IMR-90 (cell line): ENCODE measurements at regions not wholly inside any gene's neighbourhood (a gene's known extent, or its start where the extent isn't known, plus 50 kb on each side); places are given as distances from the start of the nearest gene placed in this dataset.

ENCODE experiments used
- ATAC-seq: fragments of 200-7000 bp; cut with Tn5 transposase; 2 replicates; pipeline ENCODE4 v1.9.1; 2020; ENCODE audit warnings: low read depth, mild to moderate bottlenecking, moderate library complexity
- BruUV-seq: library from RNA; stranded (reverse); fragments of 400-500 nt; replicated peaks from 2 replicates; lab custom pipeline; 2021; lab: Mats Ljungman, UMichigan
- CTCF ChIA-PET: fragments of 300-600 bp; formaldehyde crosslinking; extraction: SDS; loops from one replicate; lab custom pipeline; 2021; ENCODE audit warnings: antibody characterized with exemption; lab: Yijun Ruan, JAX
- POLR2A ChIA-PET: fragments of 300-600 bp; sonication (Branson Sonifier 250); formaldehyde crosslinking; loops from one replicate; lab custom pipeline; 2022; ENCODE audit warnings: antibody characterized with exemption; ENCODE audit not compliant: unreplicated experiment; lab: Charles Lee
- DNase-seq: peaks from one replicate; pipeline ENCODE4 v3.0.0; 2013
- H2AFZ ChIP-seq: replicated peaks from 2 replicates; pipeline ENCODE3; 2013; ENCODE audit warnings: low read length, mild to moderate bottlenecking; ENCODE audit not compliant: poor library complexity
- H2AK5ac ChIP-seq: 2 replicates; pipeline ENCODE4 v1.6.1; 2013; ENCODE audit warnings: low read depth, low read length, inconsistent platforms
- H2AK9ac ChIP-seq: replicated peaks from 2 replicates; pipeline ENCODE3; 2013; ENCODE audit warnings: mild to moderate bottlenecking, low read depth, low read length, moderate library complexity; ENCODE audit not compliant: poor library complexity
- H2BK120ac ChIP-seq: 2 replicates; pipeline ENCODE4 v1.6.1; 2013; ENCODE audit warnings: low read depth, low read length, inconsistent platforms
- H2BK15ac ChIP-seq: 3 replicates; pipeline ENCODE4 v1.6.1; 2013; ENCODE audit warnings: low read depth, low read length, inconsistent platforms
- H2BK20ac ChIP-seq: 2 replicates; pipeline ENCODE4 v1.6.1; 2013; ENCODE audit warnings: low read depth, mild to moderate bottlenecking, inconsistent platforms, low read length, moderate library complexity
- H2BK5ac ChIP-seq: 2 replicates; pipeline ENCODE4 v1.6.1; 2013; ENCODE audit warnings: mild to moderate bottlenecking, low read depth, low read length, inconsistent platforms; ENCODE audit not compliant: poor library complexity, severe bottlenecking
- H3K14ac ChIP-seq: replicated peaks from 2 replicates; pipeline ENCODE4 v1.6.1; 2013; ENCODE audit warnings: low read depth, low read length, inconsistent platforms
- H3K18ac ChIP-seq: 2 replicates; pipeline ENCODE4 v1.6.1; 2013; ENCODE audit warnings: low read depth, low read length, control low read depth
- H3K23ac ChIP-seq: 2 replicates; pipeline ENCODE4 v1.6.1; 2013; ENCODE audit warnings: low read depth, low read length, inconsistent platforms
- H3K27ac ChIP-seq: 2 replicates; pipeline ENCODE4 v1.5.1; 2013; ENCODE audit warnings: mild to moderate bottlenecking, control low read depth, low read length; ENCODE audit not compliant: insufficient read depth
- H3K27me3 ChIP-seq: 2 replicates; pipeline ENCODE4 v1.6.1; 2013; ENCODE audit warnings: low read length; ENCODE audit not compliant: control insufficient read depth, insufficient read depth
- H3K36me3 ChIP-seq: 2 replicates; pipeline ENCODE4 v1.6.1; 2013; ENCODE audit warnings: low read length, mixed read lengths; ENCODE audit not compliant: control insufficient read depth, insufficient read depth
- H3K4ac ChIP-seq: 2 replicates; pipeline ENCODE4 v1.6.1; 2013; ENCODE audit warnings: low read depth, low read length, inconsistent platforms
- H3K4me1 ChIP-seq: 2 replicates; pipeline ENCODE4 v1.6.1; 2013; ENCODE audit warnings: low read length, mixed read lengths; ENCODE audit not compliant: control insufficient read depth, insufficient read depth
- H3K4me2 ChIP-seq: 2 replicates; pipeline ENCODE4 v1.6.1; 2013; ENCODE audit warnings: low read depth, mild to moderate bottlenecking, control low read depth, low read length, moderate library complexity
- H3K4me3 ChIP-seq: 2 replicates; pipeline ENCODE4 v1.5.1; 2013; ENCODE audit warnings: low read depth, mild to moderate bottlenecking, control low read depth, low read length, moderate library complexity; ENCODE audit not compliant: insufficient read depth
- H3K56ac ChIP-seq: 2 replicates; pipeline ENCODE4 v1.6.1; 2013; ENCODE audit warnings: low read length, inconsistent platforms; ENCODE audit not compliant: insufficient read depth; ENCODE audit errors: extremely low read depth
- H3K79me1 ChIP-seq, 2 experiments: 2 replicates each; pipeline ENCODE4 v1.6.1; 2013; ENCODE audit warnings: low read length in 2 of 2, inconsistent platforms in 1 of 2, low read depth in 1 of 2
- H3K9ac ChIP-seq: 2 replicates; pipeline ENCODE4 v1.6.1; 2013; ENCODE audit warnings: low read depth, low read length, control low read depth
- H3K9me1 ChIP-seq: 2 replicates; pipeline ENCODE4 v1.6.1; 2013; ENCODE audit warnings: low read length, inconsistent platforms; ENCODE audit not compliant: insufficient read depth
- H3K9me3 ChIP-seq: 2 replicates; pipeline ENCODE4 v1.6.1; 2013; ENCODE audit warnings: low read length; ENCODE audit not compliant: control insufficient read depth, insufficient read depth
- H4K20me1 ChIP-seq: 2 replicates; pipeline ENCODE4 v1.6.1; 2013; ENCODE audit warnings: low read length, inconsistent platforms; ENCODE audit not compliant: insufficient read depth
- H4K5ac ChIP-seq: 2 replicates; pipeline ENCODE4 v1.6.1; 2013; ENCODE audit warnings: mild to moderate bottlenecking, low read depth, low read length, control low read depth
- H4K8ac ChIP-seq, 2 experiments: 2 replicates each; pipeline ENCODE4 v1.6.1; 2013; ENCODE audit warnings: low read depth in 2 of 2, low read length in 2 of 2, control low read depth in 1 of 2, inconsistent platforms in 1 of 2
- H4K91ac ChIP-seq: 2 replicates; pipeline ENCODE4 v1.6.1; 2013; ENCODE audit warnings: low read depth, low read length, inconsistent platforms; ENCODE audit not compliant: insufficient read depth
- BHLHE40 ChIP-seq: fragments of 150-350 bp; IDR thresholded peaks from 2 replicates; pipeline ENCODE4 v1.6.1; 2016; ENCODE audit warnings: mild to moderate bottlenecking, low read depth, low read length
- CEBPB ChIP-seq: IDR thresholded peaks from 2 replicates; pipeline ENCODE4 v1.6.1; 2012; ENCODE audit warnings: low read depth, low read length, improper control_type of control experiment
- CTCF ChIP-seq: conservative IDR thresholded peaks from 2 replicates; pipeline ENCODE4 v1.5.1; 2012; ENCODE audit warnings: mild to moderate bottlenecking, low read depth, low read length, improper control_type of control experiment
- ELK1 ChIP-seq: fragments of 150-350 bp; IDR thresholded peaks from 2 replicates; pipeline ENCODE4 v1.6.1; 2016; ENCODE audit warnings: low read depth, mild to moderate bottlenecking, low read length, moderate library complexity, borderline replicate concordance
- FOS ChIP-seq: fragments of 150-350 bp; IDR thresholded peaks from 2 replicates; pipeline ENCODE4 v1.6.1; 2016; ENCODE audit warnings: low read depth, low read length
- MAFK ChIP-seq: IDR thresholded peaks from 2 replicates; pipeline ENCODE4 v1.6.1; 2012; ENCODE audit warnings: low read depth, low read length, improper control_type of control experiment
- MXI1 ChIP-seq: IDR thresholded peaks from 2 replicates; pipeline ENCODE4 v1.6.1; 2012; ENCODE audit warnings: low read depth, mild to moderate bottlenecking, low read length, moderate library complexity, borderline replicate concordance
- NFE2L2 ChIP-seq: fragments of 150-350 bp; IDR thresholded peaks from 2 replicates; pipeline ENCODE4 v1.6.1; 2016; ENCODE audit warnings: low read depth, mild to moderate bottlenecking, low read length
- POLR2A ChIP-seq: IDR thresholded peaks from 2 replicates; pipeline ENCODE4 v1.6.1; 2012; ENCODE audit warnings: mild to moderate bottlenecking, low read depth, low read length
- RCOR1 ChIP-seq: IDR thresholded peaks from 2 replicates; pipeline ENCODE4 v1.6.1; 2012; ENCODE audit warnings: mild to moderate bottlenecking, low read length, improper control_type of control experiment; ENCODE audit not compliant: insufficient replicate concordance
- SMC3 ChIP-seq: fragments of 150-350 bp; IDR thresholded peaks from 2 replicates; pipeline ENCODE4 v1.6.1; 2016; ENCODE audit warnings: low read depth, mild to moderate bottlenecking, antibody characterized with exemption, low read length, moderate library complexity
- USF2 ChIP-seq: fragments of 150-350 bp; IDR thresholded peaks from 2 replicates; pipeline ENCODE4 v1.6.1; 2017; ENCODE audit warnings: mild to moderate bottlenecking, antibody characterized with exemption, low read length, low read depth
- WGBS, 2 experiments: methylation state at CpG; one replicate each; pipeline versions ENCODE4 v1.1.5 to v1.1.7; 2013; ENCODE audit warnings: missing lambda C conversion rate in 2 of 2; ENCODE audit not compliant: insufficient read length in 1 of 2; ENCODE audit errors: extremely low coverage in 2 of 2; 5-methylcytosine and 5-hydroxymethylcytosine counted together
- dilution Hi-C: fragments of 300-500 bp; cut with HindIII; formaldehyde crosslinking; loops from one replicate; pipeline ENCODE4 v1.14.3; 2018; ENCODE audit warnings: low sequenced_read_pairs; ENCODE audit not compliant: unreplicated experiment
- in situ Hi-C: fragments of 300-500 bp; cut with MboI; formaldehyde crosslinking; loops from 3 replicates; pipeline ENCODE4 v1.14.3; 2019; ENCODE audit warnings: low sequenced_read_pairs, inconsistent platforms, mixed read lengths
- intact Hi-C: fragments of 100-400 bp; cut with micrococcal nuclease; formaldehyde crosslinking; loops from 2 replicates; pipeline ENCODE4 v1.10.0; 2022

DNA sequence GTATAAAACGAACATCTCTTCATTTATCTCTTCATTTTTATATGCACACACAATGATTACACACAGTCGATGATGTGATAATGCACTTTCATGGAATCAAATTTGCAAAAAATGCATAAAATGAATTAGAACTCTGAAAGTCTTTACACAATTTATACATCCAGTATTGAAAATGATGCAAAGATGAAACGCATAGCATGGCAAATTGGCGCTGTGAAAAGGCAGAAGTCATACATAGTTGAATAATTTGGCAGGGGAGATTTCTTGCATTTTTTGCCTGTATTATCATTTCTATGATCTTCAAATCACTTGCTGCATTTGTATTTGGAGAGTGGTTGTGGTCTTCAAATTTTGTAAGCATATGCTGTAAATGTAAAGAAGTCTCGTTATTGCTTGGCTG, 150.7 kb upstream of the LGALSL start:
- dilution Hi-C loops = loop anchor here (25.0 kb wide), 1 partner anchor 241 kb away; no protein-coding TSS in a partner anchor
- CTCF ChIA-PET = no interaction called here
- Histone ChIP-seq H2BK120ac (no peak overlapping the region), H2BK20ac (no peak overlapping the region), H2BK5ac (no peak overlapping the region), H4K5ac (no peak overlapping the region), H3K4me1 (no peaks in the 10 kb centered on the region), H3K4me3 (no peak overlapping the region), H3K56ac (no peak overlapping the region), H3K14ac (no peak overlapping the region), H3K4ac (no peak overlapping the region), H4K20me1 (no peaks in the 10 kb centered on the region), H4K8ac (no peak overlapping the region), H2AFZ (no peak overlapping the region), H3K9me1 (no peaks in the 10 kb centered on the region), H3K9ac (no peak overlapping the region), H2AK5ac (no peak overlapping the region), H2BK15ac (no peak overlapping the region), H4K91ac (no peak overlapping the region), H3K18ac (no peak overlapping the region), H3K79me1 (no peaks in the 10 kb centered on the region), H3K23ac (no peak overlapping the region), H3K27ac (no peak overlapping the region), H2AK9ac (no peak overlapping the region), H3K4me2 (no peak overlapping the region), H3K9me3 (no peaks in the 10 kb centered on the region), H3K36me3 (no peaks in the 10 kb centered on the region), H3K27me3 (peaks cover 6% of the 10 kb centered on the region)
- in situ Hi-C loops = no loop called here
- no peak for TF ChIP-seq RCOR1
- no peak for TF ChIP-seq MXI1
- TF ChIP-seq BHLHE40 = no peak
- no peak for TF ChIP-seq NFE2L2
- TF ChIP-seq POLR2A = no peak
- no peak for TF ChIP-seq SMC3
- no peak for TF ChIP-seq MAFK
- TF ChIP-seq CTCF = no peak
- no peak for TF ChIP-seq CEBPB
- TF ChIP-seq USF2 = no peak
- no peak for TF ChIP-seq ELK1
- no peak for TF ChIP-seq FOS
- POLR2A ChIA-PET = no interaction called here
- intact Hi-C loops = no loop called here
- BruUV-seq = no TSS peak
- no peak for DNase-seq
- no CpG with 5 or more reads among the region's 5 CpGs for WGBS, 2 experiments
- ATAC-seq = no peak
